Panc1 (cell line): ENCODE measurements at regions not wholly inside any gene's neighbourhood (a gene's known extent, or its start where the extent isn't known, plus 50 kb on each side); places are given as distances from the start of the nearest gene placed in this dataset.

Experiments used
- ATAC-seq: fragments of 200-7000 bp; cut with Tn5 transposase; 2 replicates; pipeline ENCODE4 v1.9.1; 2020; ENCODE audit warnings: mild to moderate bottlenecking, moderate library complexity
- BruUV-seq: library from RNA; stranded (reverse); fragments of 400-500 nt; replicated peaks from 2 replicates; lab custom pipeline; 2021; lab: Mats Ljungman, UMichigan
- CTCF ChIA-PET: fragments of 300-600 bp; sonication (Branson Sonifier 250); formaldehyde crosslinking; loops from one replicate; lab custom pipeline; 2022; ENCODE audit warnings: antibody characterized with exemption; lab: Charles Lee
- POLR2A ChIA-PET: fragments of 300-600 bp; sonication (Branson Sonifier 250); formaldehyde crosslinking; loops from one replicate; lab custom pipeline; 2022; ENCODE audit warnings: antibody characterized with exemption; lab: Charles Lee
- DNase-seq: peaks from one replicate; pipeline ENCODE4 v3.0.0-alpha.2; 2010; ENCODE audit warnings: low read depth, low spot score
- H3K27ac ChIP-seq: 2 replicates; pipeline ENCODE4 v1.5.1; 2011; ENCODE audit warnings: mild to moderate bottlenecking, low read length, inconsistent platforms
- H3K27me3 ChIP-seq: fragments of 200-500 bp; sonication (Bioruptor generic); 2 replicates; pipeline ENCODE4 v1.6.0; 2014; ENCODE audit warnings: low read length, inconsistent platforms; ENCODE audit not compliant: control insufficient read depth, insufficient read depth
- H3K36me3 ChIP-seq: fragments of 200-500 bp; sonication (Bioruptor generic); 2 replicates; pipeline ENCODE4 v1.5.1; 2014; ENCODE audit warnings: inconsistent platforms, mild to moderate bottlenecking, low read length, moderate library complexity; ENCODE audit not compliant: control insufficient read depth, insufficient read depth
- H3K4me1 ChIP-seq: 2 replicates; pipeline ENCODE4 v1.5.1; 2011; ENCODE audit warnings: inconsistent platforms, mild to moderate bottlenecking, low read length, moderate library complexity; ENCODE audit not compliant: control insufficient read depth, insufficient read depth
- H3K4me3 ChIP-seq, 2 experiments: 2 replicates each; pipeline ENCODE4 v1.5.1; 2011 to 2012; ENCODE audit warnings: low read depth in 2 of 2, low read length in 2 of 2, mild to moderate bottlenecking in 2 of 2, inconsistent platforms in 1 of 2, moderate library complexity in 1 of 2
- H3K9me3 ChIP-seq: fragments of 200-500 bp; sonication (Bioruptor generic); 2 replicates; pipeline ENCODE4 v1.5.1; 2014; ENCODE audit warnings: low read depth, mild to moderate bottlenecking, inconsistent platforms, low read length, moderate library complexity; ENCODE audit not compliant: control insufficient read depth, insufficient read depth
- POLR2AphosphoS5 ChIP-seq: IDR thresholded peaks from 2 replicates; pipeline ENCODE4 v1.6.1; 2012; ENCODE audit warnings: mild to moderate bottlenecking, low read depth, low read length, moderate library complexity
- SIN3A ChIP-seq: IDR thresholded peaks from 2 replicates; pipeline ENCODE4 v1.6.1; 2012; ENCODE audit warnings: low read depth, mild to moderate bottlenecking, low read length, moderate library complexity, borderline replicate concordance; ENCODE audit not compliant: insufficient read depth
- TCF7L2 ChIP-seq: IDR thresholded peaks from 2 replicates; pipeline ENCODE4 v1.6.1; 2011; ENCODE audit warnings: mild to moderate bottlenecking, low read depth, low read length, inconsistent platforms
- in situ Hi-C: cut with HindIII; loops from 2 replicates; pipeline ENCODE4 v1.10.0; 2016; ENCODE audit warnings: low sequenced_read_pairs, low pct_unique_long_range_greater_than_20kb
- intact Hi-C: fragments of 100-400 bp; cut with micrococcal nuclease; formaldehyde crosslinking; loops from one replicate; pipeline ENCODE4 v1.10.0; 2022; ENCODE audit not compliant: unreplicated experiment
- TF ChIP-seq, protein P1 (sequence below): fragments of 450-650 bp; IDR thresholded peaks from 2 replicates; pipeline ENCODE4 v1.5.1; 2017; ENCODE audit warnings: mild to moderate bottlenecking
- TF ChIP-seq, protein P2 (sequence below), 2 experiments: IDR thresholded peaks; 2 replicates each; pipeline ENCODE4 v1.6.1; 2011 to 2012; ENCODE audit warnings: low read depth in 2 of 2, control low read depth in 1 of 2, low read length in 1 of 2, mild to moderate bottlenecking in 1 of 2, moderate library complexity in 1 of 2; ENCODE audit not compliant: insufficient read depth in 1 of 2

DNA sequence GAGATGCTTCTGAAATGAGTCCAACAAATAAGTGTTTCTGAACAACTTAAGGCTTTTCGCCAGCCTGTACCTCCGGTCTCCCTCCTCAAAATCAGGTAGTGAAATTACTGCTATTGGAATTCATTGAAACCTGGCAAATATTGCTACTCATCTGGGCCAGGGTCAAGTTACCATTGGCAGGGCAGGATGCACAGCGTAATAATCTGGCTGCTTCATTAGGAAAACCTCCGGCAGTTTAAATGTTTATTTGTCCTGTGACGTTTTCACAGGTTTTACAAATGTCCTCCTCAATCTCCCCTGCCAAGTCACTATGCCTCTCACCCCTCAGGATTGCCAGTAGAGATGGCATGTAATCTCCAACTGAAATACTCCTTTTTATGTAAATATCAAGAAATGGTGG is 92.6 kb upstream of the KDR start:
- no TSS peak for BruUV-seq
- Histone ChIP-seq H3K9me3 (no peaks in the 10 kb centered on the region), H3K4me1 (no peaks in the 10 kb centered on the region), H3K27ac (no peak overlapping the region), H3K4me3 (no peak overlapping the region), H3K27me3 (no peaks in the 10 kb centered on the region), H3K36me3 (no peaks in the 10 kb centered on the region)
- intact Hi-C loops (no loop called here), in situ Hi-C loops (no loop called here)
- ChIA-PET POLR2A (no interaction called here), CTCF (no interaction called here)
- DNase-seq (no peak), ATAC-seq (no peak)
- TF ChIP-seq, protein P1, sequence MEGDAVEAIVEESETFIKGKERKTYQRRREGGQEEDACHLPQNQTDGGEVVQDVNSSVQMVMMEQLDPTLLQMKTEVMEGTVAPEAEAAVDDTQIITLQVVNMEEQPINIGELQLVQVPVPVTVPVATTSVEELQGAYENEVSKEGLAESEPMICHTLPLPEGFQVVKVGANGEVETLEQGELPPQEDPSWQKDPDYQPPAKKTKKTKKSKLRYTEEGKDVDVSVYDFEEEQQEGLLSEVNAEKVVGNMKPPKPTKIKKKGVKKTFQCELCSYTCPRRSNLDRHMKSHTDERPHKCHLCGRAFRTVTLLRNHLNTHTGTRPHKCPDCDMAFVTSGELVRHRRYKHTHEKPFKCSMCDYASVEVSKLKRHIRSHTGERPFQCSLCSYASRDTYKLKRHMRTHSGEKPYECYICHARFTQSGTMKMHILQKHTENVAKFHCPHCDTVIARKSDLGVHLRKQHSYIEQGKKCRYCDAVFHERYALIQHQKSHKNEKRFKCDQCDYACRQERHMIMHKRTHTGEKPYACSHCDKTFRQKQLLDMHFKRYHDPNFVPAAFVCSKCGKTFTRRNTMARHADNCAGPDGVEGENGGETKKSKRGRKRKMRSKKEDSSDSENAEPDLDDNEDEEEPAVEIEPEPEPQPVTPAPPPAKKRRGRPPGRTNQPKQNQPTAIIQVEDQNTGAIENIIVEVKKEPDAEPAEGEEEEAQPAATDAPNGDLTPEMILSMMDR, result no peak
- TF ChIP-seq, protein P2, sequence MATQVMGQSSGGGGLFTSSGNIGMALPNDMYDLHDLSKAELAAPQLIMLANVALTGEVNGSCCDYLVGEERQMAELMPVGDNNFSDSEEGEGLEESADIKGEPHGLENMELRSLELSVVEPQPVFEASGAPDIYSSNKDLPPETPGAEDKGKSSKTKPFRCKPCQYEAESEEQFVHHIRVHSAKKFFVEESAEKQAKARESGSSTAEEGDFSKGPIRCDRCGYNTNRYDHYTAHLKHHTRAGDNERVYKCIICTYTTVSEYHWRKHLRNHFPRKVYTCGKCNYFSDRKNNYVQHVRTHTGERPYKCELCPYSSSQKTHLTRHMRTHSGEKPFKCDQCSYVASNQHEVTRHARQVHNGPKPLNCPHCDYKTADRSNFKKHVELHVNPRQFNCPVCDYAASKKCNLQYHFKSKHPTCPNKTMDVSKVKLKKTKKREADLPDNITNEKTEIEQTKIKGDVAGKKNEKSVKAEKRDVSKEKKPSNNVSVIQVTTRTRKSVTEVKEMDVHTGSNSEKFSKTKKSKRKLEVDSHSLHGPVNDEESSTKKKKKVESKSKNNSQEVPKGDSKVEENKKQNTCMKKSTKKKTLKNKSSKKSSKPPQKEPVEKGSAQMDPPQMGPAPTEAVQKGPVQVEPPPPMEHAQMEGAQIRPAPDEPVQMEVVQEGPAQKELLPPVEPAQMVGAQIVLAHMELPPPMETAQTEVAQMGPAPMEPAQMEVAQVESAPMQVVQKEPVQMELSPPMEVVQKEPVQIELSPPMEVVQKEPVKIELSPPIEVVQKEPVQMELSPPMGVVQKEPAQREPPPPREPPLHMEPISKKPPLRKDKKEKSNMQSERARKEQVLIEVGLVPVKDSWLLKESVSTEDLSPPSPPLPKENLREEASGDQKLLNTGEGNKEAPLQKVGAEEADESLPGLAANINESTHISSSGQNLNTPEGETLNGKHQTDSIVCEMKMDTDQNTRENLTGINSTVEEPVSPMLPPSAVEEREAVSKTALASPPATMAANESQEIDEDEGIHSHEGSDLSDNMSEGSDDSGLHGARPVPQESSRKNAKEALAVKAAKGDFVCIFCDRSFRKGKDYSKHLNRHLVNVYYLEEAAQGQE (IDR thresholded peaks at IDR 0.05; ENCODE audit: insufficient read depth in 1 of 2, low read depth in 2 of 2, low read length in 1 of 2), result no peak
- TF ChIP-seq TCF7L2 (no peak), SIN3A (no peak), POLR2AphosphoS5 (no peak)

DNA sequence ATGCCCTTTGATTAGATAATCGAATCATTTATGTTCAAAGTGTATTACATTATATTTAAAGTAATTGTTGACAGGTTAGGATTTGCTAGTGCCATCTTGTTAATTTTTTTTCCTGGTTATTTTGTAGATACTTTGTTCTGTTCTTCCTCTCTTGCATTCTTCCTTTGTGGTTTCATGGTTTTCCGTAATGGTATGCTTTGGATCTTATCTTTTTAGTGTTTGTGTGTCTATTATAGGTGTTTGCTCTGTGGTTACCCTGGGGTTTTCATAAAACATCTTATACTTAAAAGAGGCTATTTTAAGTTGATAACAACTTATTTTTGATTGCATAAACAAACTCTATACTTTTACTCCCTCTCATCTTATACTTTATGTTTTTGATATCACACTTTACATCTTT is 108.2 kb upstream of the SRD5A3 start:
- H3K4me3 ChIP-seq, result no peak overlapping the region
- TF ChIP-seq SIN3A (no peak), POLR2AphosphoS5 (no peak), TCF7L2 (no peak)
- TF ChIP-seq, protein P2 (IDR thresholded peaks at IDR 0.05; ENCODE audit: insufficient read depth in 1 of 2, low read depth in 2 of 2, low read length in 1 of 2), result no peak
- TF ChIP-seq, protein P1, result no peak
- intact Hi-C loops (no loop called here), in situ Hi-C loops (no loop called here)
- ChIA-PET POLR2A (no interaction called here), CTCF (no interaction called here)
- H3K27ac ChIP-seq, result no peak overlapping the region
- DNase-seq (no peak), ATAC-seq (no peak)
- no peaks in the 10 kb centered on the region for H3K4me1 ChIP-seq
- H3K36me3 ChIP-seq, result no peaks in the 10 kb centered on the region
- no peaks in the 10 kb centered on the region for H3K9me3 ChIP-seq
- no TSS peak for BruUV-seq
- H3K27me3 ChIP-seq, result no peaks in the 10 kb centered on the region
